OCI-LY3 (cell line): ENCODE measurements at regions not wholly inside any gene's neighbourhood (a gene's known extent, or its start where the extent isn't known, plus 50 kb on each side); places are given as distances from the start of the nearest gene placed in this dataset.

Experiments used
- EZH2phosphoT487 ChIP-seq: fragments of 200-600 bp; shearing (Covaris generic); IDR thresholded peaks from 2 replicates; pipeline ENCODE4 v1.6.1; 2018; ENCODE audit warnings: antibody characterized with exemption, mixed run types, low read depth
- TF ChIP-seq, protein P1 (sequence below): fragments of 200-600, 300-600 bp; sonication (generic); IDR thresholded peaks from 2 replicates; pipeline ENCODE4 v1.5.1; 2014; ENCODE audit warnings: antibody characterized with exemption, low read length, low read depth

GRCh38 chr3:144033863-144034262 lies 62.2 kb downstream of the DIPK2A start:
- TF ChIP-seq, protein P1, sequence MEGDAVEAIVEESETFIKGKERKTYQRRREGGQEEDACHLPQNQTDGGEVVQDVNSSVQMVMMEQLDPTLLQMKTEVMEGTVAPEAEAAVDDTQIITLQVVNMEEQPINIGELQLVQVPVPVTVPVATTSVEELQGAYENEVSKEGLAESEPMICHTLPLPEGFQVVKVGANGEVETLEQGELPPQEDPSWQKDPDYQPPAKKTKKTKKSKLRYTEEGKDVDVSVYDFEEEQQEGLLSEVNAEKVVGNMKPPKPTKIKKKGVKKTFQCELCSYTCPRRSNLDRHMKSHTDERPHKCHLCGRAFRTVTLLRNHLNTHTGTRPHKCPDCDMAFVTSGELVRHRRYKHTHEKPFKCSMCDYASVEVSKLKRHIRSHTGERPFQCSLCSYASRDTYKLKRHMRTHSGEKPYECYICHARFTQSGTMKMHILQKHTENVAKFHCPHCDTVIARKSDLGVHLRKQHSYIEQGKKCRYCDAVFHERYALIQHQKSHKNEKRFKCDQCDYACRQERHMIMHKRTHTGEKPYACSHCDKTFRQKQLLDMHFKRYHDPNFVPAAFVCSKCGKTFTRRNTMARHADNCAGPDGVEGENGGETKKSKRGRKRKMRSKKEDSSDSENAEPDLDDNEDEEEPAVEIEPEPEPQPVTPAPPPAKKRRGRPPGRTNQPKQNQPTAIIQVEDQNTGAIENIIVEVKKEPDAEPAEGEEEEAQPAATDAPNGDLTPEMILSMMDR: no peak
- TF ChIP-seq EZH2phosphoT487: no peak
